Islet precursor cell (in vitro differentiated cells): ENCODE measurements at regions not wholly inside any gene's neighbourhood (a gene's known extent, or its start where the extent isn't known, plus 50 kb on each side); places are given as distances from the start of the nearest gene placed in this dataset.
A peak's percentile ranks its signal among the peaks of the same experiment; 100 is the strongest.

ENCODE experiments used
- DNase-seq: peaks from one replicate; pipeline ENCODE4 v3.0.0-alpha.2; 2018

DNA sequence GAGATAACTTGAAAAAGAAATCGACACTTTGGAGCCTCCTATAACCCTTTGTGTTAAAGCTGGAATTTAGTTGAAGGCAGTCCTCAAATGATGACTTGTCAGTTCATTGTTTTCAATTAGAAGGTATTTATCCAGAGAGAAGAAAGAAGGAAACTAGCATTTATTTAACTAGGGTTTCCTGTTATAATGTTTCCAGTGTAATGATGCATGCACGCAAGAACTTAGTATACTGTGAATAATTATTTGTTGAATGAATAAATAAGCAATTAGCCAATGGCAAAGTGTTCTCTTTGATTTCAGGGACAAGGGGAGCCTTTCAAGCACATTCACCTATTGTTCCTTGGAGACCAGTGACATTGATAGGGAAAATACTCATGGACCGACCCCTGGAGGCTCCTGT is 307.4 kb downstream of the KLF5 start:
- no peak for DNase-seq

DNA sequence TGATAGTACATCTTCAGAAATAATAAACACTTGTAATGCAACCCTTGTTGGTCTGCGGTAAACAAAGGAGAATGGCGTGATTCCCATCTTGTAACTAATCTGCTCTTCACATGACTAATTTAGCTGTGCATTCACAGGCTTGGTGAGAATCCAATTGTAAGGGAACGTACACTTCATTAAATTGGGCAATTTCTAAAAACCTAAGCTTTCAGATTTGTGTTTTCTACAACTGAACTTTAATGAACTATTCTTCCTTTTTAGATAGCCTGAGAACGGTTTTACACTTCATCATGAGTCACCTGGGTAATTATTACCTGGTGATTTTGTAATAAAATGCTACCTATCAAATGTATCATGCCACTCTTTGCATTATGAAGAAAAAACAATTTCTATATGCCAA is 306.9 kb downstream of the KLF5 start:
- DNase-seq = no peak

DNA sequence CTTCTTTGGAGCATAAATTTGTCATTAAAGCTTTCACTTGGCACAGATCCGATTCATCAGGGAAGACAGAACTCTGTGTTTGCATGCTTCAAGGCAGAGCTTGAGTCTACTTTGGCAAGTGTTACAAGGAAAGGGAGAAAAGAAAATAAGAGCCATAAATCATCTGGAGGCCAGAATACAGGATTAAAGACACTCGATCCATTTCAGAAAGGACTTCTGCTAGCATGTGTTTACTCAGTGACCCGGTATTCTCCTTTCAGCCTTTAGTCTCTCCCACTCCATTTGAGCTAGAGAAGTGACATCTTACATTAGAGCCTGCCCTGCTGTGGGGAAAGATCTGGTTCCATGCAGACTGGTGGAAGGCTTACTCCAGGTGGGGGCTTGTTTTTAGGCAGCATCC is 306.4 kb downstream of the KLF5 start:
- DNase-seq = no peak

DNA sequence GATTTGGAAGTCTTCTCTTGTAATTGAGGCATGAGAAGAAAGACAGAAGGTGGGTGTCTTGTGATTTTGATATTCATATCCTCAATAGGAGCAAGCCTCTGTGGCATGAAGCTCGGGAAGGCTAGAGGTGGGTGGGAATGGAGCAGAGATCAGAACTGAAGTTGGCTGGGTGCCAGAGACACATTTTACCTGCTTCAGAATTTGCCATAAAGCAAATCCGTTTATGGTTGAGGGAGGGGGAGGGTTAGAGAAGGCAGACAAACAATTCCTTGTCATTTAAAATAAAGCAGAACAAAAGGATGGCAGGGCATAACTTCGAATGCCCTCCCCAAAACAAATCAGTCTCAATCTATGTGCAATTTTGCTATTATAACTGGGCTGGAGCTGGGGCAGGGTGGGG is 305.9 kb downstream of the KLF5 start:
- no peak for DNase-seq

DNA sequence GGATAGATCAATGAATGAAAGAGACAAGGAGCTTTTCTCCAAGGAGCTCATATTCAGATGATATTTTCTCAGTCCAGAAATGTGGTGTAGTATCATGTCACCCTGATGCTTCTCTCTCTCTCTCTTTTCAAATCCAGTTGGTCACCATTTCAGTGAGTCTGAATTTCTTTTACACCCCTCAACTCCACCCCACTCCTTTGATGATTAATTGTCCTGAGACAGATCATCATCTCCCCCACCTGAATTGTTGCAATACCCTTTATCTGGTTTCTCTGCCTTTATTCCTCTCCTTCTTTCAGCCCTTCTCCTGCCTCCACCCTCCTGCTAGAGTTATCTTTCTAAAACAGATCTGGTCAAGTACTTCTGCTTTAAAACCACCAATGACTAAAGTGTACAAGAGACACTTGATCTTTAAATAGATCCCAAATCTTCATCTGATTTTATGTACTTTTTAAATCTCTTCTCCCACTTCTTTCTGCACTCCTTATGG is 299.8 kb downstream of the KLF5 start:
- no peak for DNase-seq

DNA sequence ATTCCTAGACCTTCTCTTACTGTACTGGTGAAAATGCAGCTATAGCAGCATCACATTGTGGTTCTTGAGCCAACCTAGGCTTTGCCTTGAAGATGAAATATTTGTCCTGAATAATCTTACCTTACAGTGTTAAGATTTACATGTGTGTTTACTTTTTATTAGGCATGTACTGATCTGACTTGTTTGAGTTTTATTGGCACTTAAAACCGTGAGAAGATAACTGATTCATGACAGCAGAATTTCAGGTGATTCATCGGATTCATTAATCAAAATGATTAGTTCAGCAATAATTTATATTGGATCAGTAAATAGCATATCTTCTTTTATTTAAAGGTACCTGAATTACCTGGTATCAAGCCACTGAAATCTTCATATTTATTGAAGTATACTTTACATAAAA is 296.3 kb downstream of the KLF5 start:
- no peak for DNase-seq

DNA sequence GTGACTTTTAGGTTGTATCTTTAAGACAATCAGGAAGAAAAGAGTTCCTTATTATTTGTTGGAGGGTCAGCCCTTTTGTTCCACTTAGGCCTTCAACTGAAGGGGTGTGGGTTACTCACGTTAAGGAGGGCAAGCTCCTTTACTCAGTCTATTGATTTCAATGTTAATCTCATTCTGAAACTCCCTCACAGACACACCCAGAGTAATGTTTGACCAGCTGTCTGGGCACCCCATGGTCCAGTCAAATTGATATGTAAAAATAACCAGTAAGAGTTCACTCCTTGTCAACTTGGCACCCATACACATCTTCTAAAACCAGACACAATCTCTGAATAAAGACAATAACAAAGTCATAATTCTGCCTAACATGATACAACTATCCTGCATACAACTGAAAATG is 292.9 kb downstream of the KLF5 start:
- no peak for DNase-seq

DNA sequence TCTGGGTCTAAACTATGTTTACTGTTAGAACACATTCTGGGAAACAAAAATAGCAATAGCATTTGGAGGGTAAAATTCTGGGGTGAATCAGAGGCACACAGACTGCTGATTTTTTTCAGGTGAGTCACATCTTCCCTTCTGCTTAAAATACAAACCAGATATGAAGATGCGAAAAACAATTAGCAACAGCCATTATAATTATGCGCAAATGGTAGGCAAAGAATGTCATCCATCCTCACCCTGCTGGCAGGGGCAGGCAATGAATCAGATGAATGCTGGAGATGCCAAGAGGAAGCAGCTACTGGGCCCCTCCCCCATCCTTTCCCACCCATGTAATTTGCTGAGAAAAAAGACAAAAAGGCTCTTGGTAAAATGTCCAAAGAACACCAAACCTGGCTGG is 282.9 kb downstream of the KLF5 start:
- DNase-seq = peak; percentile 69

DNA sequence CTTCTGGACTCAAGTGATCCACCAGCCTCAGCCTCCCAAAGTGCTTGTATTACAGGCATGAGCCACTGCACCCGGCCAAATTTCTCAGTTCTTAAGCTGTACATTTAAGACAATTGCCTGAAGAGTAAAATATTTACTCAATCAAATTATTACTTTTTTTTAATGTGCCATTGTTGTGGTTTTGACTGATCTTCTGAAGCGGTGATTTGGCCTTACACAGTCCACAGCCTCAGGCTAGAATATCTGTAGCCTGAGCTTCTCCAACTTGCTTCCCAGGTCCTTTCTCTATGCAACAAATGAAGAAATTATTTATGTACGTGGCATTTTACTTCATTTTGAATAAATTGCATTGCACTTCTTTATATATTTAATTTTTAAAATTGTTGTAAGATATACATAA is 281.3 kb downstream of the KLF5 start:
- DNase-seq = no peak

DNA sequence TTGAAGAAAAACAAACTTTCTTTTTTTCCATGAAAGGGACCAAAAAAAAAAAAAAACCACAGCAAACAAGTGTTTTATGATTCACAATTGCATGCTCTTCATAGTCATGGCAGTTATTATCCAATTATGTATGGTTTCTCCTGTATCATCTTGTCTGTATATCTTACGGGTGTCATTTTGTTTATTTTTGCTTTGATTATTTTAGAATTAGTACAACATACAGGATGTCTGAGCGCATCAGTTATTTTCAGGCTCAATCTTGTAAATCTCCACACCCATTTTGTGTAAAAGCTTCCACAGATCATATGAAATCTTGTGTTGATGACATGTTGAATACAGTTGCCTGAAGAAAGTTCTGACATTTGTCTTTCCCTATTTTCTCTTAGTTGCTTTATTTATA is 280.3 kb downstream of the KLF5 start:
- DNase-seq = no peak

DNA sequence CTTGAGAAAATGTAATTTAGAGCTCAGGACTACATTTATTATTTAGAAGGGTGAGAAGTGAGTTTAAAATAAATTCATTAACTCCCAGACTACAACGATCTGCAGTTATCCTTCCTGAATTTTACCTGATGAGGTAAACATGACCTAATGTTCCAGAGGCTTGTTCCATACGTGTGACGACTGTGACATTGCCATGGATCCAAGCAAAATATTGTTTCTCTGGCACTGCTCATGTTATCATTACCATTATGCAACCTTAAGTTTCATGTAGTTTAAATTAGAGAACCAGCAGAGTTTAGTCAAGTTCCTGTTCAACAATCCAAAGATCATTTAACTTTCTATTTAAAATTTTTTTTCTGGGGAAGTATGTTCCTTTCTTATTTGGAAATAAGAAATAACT is 279.6 kb downstream of the KLF5 start:
- no peak for DNase-seq

DNA sequence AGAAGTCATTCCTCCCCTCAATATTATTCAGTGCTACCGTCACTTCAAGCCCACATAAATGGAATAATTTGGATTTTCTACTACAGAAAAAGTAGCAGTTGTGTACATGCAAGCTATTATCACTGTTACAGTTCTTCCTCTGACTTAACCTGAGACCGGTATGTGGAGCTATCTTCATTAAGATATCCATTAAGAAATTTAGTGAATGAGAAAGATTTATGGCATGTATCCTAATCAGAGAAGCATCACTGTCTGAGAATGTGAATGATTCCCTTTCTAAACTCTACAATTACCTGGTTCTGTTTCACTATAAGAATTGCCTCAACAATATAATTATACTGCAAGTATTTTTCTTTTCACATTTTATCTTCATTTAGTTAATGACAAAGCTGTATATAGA is 278.7 kb downstream of the KLF5 start:
- no peak for DNase-seq

DNA sequence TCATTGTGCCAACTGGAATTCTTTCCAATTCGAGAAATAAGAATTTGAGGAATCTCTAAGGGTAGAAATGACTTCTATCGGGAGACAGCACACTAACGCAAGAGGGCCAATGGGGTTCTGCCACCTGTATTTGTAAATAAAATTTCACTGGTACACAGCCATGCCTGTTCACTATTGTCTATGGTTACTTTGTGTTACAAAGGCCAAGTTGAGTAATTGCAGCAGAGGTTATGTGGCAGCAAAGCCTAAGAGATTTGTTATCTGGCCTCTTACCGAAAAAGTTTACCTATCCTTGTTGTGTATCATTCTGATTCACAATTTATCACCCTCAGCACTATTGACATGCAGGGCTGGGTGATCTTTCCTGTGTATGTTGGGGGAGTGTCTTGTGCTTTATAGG is 278.0 kb downstream of the KLF5 start:
- no peak for DNase-seq

DNA sequence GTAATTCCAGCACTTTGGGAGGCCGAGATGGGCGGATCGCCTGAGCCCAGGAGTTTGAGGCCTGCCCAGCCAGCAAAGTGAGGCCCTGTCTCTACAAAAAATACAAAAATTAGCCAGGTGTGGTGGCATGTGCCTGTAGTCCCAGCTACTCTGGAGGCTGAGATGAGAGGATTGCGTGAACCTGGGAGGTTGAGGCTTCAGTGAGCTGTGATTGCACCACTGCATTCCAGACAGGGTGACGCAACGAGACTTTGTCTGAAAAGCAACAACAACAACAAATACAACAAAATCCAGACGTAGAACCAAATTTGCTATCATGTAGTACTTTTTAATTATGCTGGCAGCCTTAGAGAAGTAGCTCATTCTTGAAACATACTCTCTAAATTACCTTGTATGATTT is 277.1 kb downstream of the KLF5 start:
- DNase-seq = no peak

DNA sequence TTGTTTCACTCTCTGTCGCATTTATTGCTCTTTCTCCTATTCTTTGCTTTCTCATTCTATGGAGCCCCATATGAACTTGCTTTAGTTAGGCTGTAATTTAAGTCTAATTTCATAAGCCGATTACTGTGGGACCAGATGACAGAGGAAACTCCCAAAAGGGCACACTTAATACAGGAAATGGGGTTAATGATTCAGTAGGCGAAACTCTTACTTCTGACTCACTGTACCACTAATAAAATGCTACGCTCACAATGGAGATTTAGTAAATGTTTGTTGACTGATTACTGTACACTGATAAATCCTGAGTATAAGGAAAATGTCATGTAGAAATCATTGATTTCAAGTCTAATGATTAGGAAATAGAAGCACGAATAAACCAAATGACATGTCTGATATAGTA is 276.4 kb downstream of the KLF5 start:
- no peak for DNase-seq

DNA sequence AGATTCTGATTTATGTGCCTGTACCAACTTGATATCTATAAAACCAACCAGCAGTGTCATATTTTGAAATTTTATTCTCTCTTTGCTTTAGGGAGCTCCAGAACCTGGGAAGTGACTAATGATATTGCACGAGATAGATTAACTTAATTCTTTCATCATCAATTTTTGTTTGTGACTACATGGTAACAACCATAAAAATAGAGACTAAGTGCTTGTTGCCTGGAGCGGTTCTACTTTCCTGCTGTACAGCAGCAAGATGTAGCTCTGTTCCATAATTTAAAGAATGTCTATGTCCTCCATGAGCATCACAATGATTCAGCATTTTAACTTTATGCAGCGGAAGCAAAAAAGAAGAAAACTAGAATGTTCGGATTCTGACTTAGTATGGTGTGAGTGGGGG is 275.6 kb downstream of the KLF5 start:
- no peak for DNase-seq

DNA sequence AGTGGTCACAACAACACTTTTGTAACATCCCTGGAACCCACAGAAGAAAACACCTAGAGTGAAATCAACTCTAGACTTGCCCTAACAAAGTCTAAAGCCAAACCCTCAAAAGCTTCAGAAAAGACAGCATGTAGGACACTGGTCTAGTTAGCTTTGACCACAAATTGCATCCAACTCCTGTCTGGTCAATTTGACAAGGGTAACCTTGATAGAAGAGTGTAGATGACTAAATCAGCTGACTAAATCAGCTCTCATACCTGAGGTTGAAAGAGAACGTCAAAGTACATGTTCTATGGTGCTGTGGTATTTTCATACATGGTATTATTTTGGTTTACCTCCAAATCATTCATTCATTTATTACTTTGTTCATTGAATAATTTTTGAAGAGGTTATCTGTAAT is 272.8 kb downstream of the KLF5 start:
- no peak for DNase-seq

DNA sequence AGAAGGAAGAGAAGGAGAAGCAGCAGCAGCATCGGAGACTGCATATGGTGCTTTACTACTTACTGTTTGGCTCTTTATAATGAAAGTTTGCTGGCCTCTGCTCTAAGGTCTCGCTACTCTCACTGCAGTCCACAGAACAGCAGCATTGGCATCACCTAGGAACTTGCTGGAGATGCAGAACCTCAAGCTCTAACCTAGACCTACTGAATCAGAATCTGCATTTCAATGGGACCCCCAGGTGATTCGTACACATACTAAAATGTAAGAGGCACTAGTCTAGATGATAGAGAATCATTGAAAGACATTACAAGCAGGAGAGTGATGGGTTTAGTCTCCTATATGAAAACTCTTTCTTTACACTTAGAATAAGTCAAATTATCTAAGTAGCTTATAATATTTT is 270.6 kb downstream of the KLF5 start:
- no peak for DNase-seq

DNA sequence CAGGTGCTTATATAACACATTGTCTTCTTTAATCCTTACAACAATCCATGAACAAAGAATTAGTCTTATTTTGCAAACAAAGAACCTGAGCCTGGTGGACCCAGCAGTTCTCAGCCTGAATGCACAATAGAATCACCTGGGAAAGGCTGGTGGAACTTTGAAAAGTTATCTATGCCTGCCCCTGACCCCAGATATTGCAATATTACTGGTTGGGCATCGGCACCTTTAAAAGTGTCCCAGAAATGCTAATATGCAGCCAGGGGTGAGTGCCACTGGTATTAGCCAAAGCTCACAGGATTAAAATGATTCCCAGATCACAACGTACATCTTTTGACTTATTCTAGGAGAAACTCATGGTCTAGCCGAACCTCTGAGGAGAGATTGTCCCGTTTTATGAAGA is 268.8 kb downstream of the KLF5 start:
- DNase-seq = no peak

DNA sequence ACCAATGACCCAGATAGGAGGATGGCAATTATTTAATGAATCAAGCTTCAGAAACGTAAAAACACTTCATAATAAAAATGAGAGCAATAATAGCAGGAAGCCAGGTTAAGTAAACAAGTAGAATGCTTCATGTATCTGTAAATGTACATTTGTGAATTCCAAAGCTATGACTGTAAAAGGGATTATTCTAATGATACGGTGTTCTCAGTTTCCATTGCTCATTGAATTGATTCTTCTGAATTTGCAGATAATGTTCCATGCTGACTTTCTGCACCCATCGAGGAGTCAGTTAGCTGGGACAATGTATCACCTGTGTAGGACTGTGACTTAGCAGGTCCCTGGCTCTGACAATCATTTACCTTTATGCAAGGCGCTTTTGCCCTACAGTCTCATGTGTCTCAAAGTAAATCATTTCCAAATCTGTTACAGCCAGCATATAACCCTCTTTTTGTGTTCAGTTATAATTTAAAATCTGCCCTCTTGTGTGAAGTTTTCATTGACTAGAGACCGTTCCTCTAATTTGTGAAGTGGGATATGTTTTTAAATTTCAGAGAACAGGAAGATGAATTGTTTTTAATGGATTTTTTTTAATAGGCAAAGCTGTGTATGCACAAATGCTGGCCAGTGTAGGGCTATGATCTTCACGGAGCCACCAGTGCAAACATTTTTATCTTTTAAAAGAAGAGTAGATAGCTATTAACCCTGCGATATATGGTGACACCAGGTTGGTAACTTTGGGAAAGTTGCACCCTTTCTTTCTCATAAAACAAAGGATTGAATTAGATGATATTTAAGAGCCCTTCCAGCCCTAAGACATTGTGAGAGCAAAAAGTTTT is 267.1 kb downstream of the KLF5 start:
- DNase-seq = no peak

DNA sequence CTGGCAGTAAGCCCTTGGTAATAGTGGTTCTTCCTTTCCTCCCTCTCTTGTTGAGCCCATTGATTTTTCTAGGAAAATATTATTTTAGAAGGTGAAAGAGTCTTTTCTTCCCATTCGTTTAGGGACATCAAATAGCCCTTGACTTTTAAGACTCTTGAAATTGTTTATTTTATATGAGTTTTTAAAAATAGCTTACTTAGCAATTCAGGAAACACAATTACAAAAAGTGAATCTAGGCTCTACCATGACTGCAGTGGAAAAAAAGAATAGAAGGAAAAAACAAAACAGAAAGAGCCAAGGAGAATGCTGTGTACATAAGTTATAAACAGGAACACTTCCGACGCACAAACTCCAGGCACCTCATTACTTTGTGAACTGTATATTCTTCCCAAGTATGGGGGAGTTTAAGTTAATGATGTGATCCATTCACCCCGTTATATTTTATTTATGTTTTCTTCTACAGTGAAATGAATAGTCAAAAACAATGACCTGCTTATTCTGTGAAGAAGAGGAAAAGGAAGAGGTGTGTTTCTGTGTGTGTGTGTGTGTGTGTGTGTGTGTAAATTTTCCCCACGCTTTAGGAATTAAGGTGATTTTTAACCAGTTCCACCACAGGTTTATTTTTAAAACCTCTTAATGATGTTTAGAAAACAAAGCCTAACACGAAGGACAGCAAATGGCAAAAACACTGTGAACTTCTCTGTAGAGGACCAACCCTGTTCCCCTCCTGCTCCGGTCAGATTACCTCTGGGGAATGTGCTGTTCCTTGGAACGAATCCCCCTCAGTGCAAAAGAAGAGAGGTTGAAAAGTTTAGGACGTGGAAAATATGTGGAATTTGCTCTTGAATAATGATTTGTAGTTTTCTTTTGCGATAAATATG is 266.3 kb downstream of the KLF5 start:
- DNase-seq = no peak

DNA sequence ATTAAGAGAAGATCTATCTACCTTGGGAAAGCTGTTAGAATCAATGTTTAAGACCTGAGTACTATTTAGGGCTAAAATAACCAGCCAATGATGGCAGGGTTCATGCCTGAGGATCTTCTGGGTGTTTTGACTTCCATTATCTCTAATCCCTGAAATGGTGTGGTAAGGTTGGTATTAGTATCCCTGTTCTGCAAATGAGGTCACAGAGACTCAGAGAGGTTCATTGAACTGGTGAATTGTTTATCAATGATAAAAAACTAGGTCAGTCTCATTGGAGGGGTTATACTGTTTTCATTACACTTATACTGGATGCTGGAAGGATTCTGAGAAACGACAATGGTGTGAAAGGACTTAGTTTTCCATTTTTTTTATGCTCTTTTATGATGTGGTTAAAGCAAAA is 264.8 kb downstream of the KLF5 start:
- no peak for DNase-seq

DNA sequence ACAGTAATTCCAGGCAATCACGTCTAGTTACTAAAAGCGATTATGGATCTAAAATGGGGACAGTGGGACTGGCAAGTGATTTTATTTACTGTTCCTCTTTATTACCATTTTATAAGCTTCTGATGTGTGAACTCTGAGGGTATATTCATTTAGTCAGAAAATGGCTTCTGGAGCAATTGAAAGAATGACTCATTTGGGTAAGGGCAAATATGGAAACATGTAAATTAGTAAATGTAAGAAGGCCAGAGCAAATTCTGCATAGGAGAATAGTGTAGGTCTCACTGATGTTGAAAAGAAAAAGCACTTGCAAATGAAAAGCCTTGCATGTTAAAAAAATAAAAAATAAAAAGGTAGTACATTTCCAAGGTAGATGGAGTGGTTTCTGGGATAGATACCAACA is 262.2 kb downstream of the KLF5 start:
- DNase-seq = no peak

DNA sequence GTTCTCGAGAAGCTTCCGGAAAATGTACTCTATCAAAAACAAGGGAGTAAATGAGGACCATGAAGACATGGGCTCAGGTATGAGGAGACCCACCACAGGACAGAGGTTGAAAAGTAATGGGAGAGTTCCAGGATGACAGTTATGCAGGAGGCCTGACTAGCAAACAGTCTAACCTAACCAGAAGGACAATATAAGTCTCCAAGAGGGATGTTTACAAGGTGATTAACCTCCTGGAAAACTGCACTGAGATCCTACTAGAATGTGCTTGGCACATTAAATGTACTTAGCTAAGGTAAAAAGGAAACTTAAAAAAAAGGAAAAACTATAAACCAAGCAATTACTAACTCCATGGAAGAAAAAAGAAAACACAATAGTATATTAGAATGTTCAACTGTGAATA is 258.3 kb downstream of the KLF5 start:
- no peak for DNase-seq
